WI38 (cell line): ENCODE measurements at regions not wholly inside any gene's neighbourhood (a gene's known extent, or its start where the extent isn't known, plus 50 kb on each side); places are given as distances from the start of the nearest gene placed in this dataset.
"Not testable (repeated sequence)": the region's sequence is repeated elsewhere in the genome, so short reads cannot be mapped to it uniquely, and the experiment has no call there.

Source experiments
- H3K4me3 ChIP-seq: 2 replicates; pipeline ENCODE4 v1.5.1; 2011; ENCODE audit warnings: low read depth, mild to moderate bottlenecking, control low read depth, low read length
- CTCF ChIP-seq: IDR thresholded peaks from 2 replicates; pipeline ENCODE4 v1.5.1; 2012; ENCODE audit warnings: low read depth, mild to moderate bottlenecking, control low read depth, low read length

- TF ChIP-seq CTCF = no peak
Observed at GRCh38 chr3:26293329-26293844, 329.2 kb upstream of the LRRC3B start.

GRCh38 chr3:26307192-26307591 is 315.4 kb upstream of the LRRC3B start:
- H3K4me3 ChIP-seq = no peak overlapping the region

More at GRCh38 chr3:26293329-26293844, 329.2 kb upstream of the LRRC3B start:
- no peak overlapping the region for H3K4me3 ChIP-seq

GRCh38 chr3:26307787-26308186 is 314.8 kb upstream of the LRRC3B start:
- no peak for TF ChIP-seq CTCF
- H3K4me3 ChIP-seq = no peak overlapping the region

More at GRCh38 chr3:26307192-26307591, 315.4 kb upstream of the LRRC3B start:
- no peak for TF ChIP-seq CTCF

- H3K4me3 ChIP-seq = no peak overlapping the region
- TF ChIP-seq CTCF = no peak
Observed at GRCh38 chr3:26308454-26308853, 314.1 kb upstream of the LRRC3B start.

- not testable (repeated sequence) for H3K4me3 ChIP-seq
Observed at GRCh38 chr3:26309536-26309935, 313.0 kb upstream of the LRRC3B start.

- H3K4me3 ChIP-seq = no peak overlapping the region
- no peak for TF ChIP-seq CTCF
Observed at GRCh38 chr3:26312816-26313215, 309.8 kb upstream of the LRRC3B start.

GRCh38 chr3:26316472-26316871 is 306.1 kb upstream of the LRRC3B start:
- no peak for TF ChIP-seq CTCF
- no peak overlapping the region for H3K4me3 ChIP-seq

GRCh38 chr3:26323741-26324140 is 298.8 kb upstream of the LRRC3B start:
- H3K4me3 ChIP-seq = not testable (repeated sequence)
